Astrocyte (in vitro differentiated cells and primary cell): ENCODE measurements at regions not wholly inside any gene's neighbourhood (a gene's known extent, or its start where the extent isn't known, plus 50 kb on each side); places are given as distances from the start of the nearest gene placed in this dataset.

Experiments
- DNase-seq: peaks from one replicate; pipeline ENCODE4 v3.0.0-alpha.2; 2010; ENCODE audit warnings: low read depth
- FAIRE-seq: peaks from 2 replicates; lab custom pipeline; 2011; peaks lifted over from hg19 to GRCh38; lab: Jason Lieb, UNC
- H2AFZ ChIP-seq: 2 replicates; pipeline ENCODE4 v1.6.0; 2012; ENCODE audit warnings: low read depth, low read length, inconsistent platforms
- H3K27ac ChIP-seq: 2 replicates; pipeline ENCODE4 v1.5.1; 2011; ENCODE audit warnings: low read depth, low read length, inconsistent platforms
- H3K27me3 ChIP-seq: 2 replicates; pipeline ENCODE4 v1.6.0; 2011; ENCODE audit warnings: low read length, inconsistent platforms; ENCODE audit not compliant: insufficient read depth
- H3K36me3 ChIP-seq: 2 replicates; pipeline ENCODE4 v1.5.1; 2011; ENCODE audit warnings: low read length, inconsistent platforms; ENCODE audit not compliant: insufficient read depth
- H3K4me1 ChIP-seq: 2 replicates; pipeline ENCODE4 v1.5.1; 2011; ENCODE audit warnings: low read length, inconsistent platforms; ENCODE audit not compliant: insufficient read depth
- H3K4me2 ChIP-seq: 2 replicates; pipeline ENCODE4 v1.6.0; 2012; ENCODE audit warnings: low read length, inconsistent platforms
- H3K4me3 ChIP-seq: 2 replicates; pipeline ENCODE4 v1.5.1; 2011; ENCODE audit warnings: low read depth, mild to moderate bottlenecking, low read length, inconsistent platforms; ENCODE audit not compliant: insufficient read depth
- H3K79me2 ChIP-seq: 2 replicates; pipeline ENCODE4 v1.6.0; 2012; ENCODE audit warnings: mild to moderate bottlenecking, low read length, inconsistent platforms; ENCODE audit not compliant: insufficient read depth
- H3K9ac ChIP-seq: 2 replicates; pipeline ENCODE4 v1.6.0; 2012; ENCODE audit warnings: mild to moderate bottlenecking, low read length, inconsistent platforms
- H3K9me3 ChIP-seq: 2 replicates; pipeline ENCODE4 v1.5.1; 2012; ENCODE audit warnings: low read depth, mild to moderate bottlenecking, low read length, inconsistent platforms; ENCODE audit not compliant: insufficient read depth
- H4K20me1 ChIP-seq: 2 replicates; pipeline ENCODE4 v1.6.0; 2012; ENCODE audit warnings: low read length, inconsistent platforms; ENCODE audit not compliant: insufficient read depth
- H3K27ac Mint-ChIP-seq: one replicate; pipeline ENCODE4 v1.8.0; 2021; ENCODE audit warnings: mild to moderate bottlenecking, mixed read lengths; ENCODE audit not compliant: unreplicated experiment
- H3K27me3 Mint-ChIP-seq: one replicate; pipeline ENCODE4 v1.8.0; 2021; ENCODE audit warnings: low read depth, mixed read lengths; ENCODE audit not compliant: unreplicated experiment
- H3K36me3 Mint-ChIP-seq: one replicate; pipeline ENCODE4 v1.8.0; 2021; ENCODE audit warnings: low read depth, mixed read lengths; ENCODE audit not compliant: unreplicated experiment
- H3K4me1 Mint-ChIP-seq: one replicate; pipeline ENCODE4 v1.8.0; 2021; ENCODE audit warnings: low read depth, mixed read lengths; ENCODE audit not compliant: unreplicated experiment
- H3K4me3 Mint-ChIP-seq: one replicate; pipeline ENCODE4 v1.8.0; 2021; ENCODE audit warnings: mild to moderate bottlenecking, moderate library complexity, mixed read lengths; ENCODE audit not compliant: unreplicated experiment
- H3K9me3 Mint-ChIP-seq: one replicate; pipeline ENCODE4 v1.8.0; 2021; ENCODE audit warnings: mild to moderate bottlenecking, mixed read lengths; ENCODE audit not compliant: unreplicated experiment
- CTCF ChIP-seq: IDR thresholded peaks from 2 replicates; pipeline ENCODE4 v1.5.1; 2011; ENCODE audit warnings: low read depth, mild to moderate bottlenecking, inconsistent platforms, low read length, moderate library complexity; ENCODE audit not compliant: insufficient read depth
- EZH2 ChIP-seq: IDR thresholded peaks from 2 replicates; pipeline ENCODE4 v1.6.1; 2012; ENCODE audit warnings: mild to moderate bottlenecking, low read length, inconsistent platforms; ENCODE audit not compliant: insufficient read depth

- H3K36me3 Mint-ChIP-seq = no peaks in the 10 kb centered on the region
- H3K27ac Mint-ChIP-seq = no peak overlapping the region
- Histone ChIP-seq H3K4me2 (no peak overlapping the region), H3K79me2 (no peaks in the 10 kb centered on the region), H2AFZ (no peak overlapping the region), H3K9me3 (no peaks in the 10 kb centered on the region), H3K27ac (no peak overlapping the region), H4K20me1 (no peaks in the 10 kb centered on the region), H3K36me3 (no peaks in the 10 kb centered on the region), H3K4me3 (no peak overlapping the region), H3K9ac (no peak overlapping the region), H3K4me1 (no peaks in the 10 kb centered on the region), H3K27me3 (no peaks in the 10 kb centered on the region)
- DNase-seq = no peak
- H3K9me3 Mint-ChIP-seq = peaks cover 2% of the 10 kb centered on the region
- H3K4me3 Mint-ChIP-seq = no peak overlapping the region
- H3K4me1 Mint-ChIP-seq = peaks cover 23% of the 10 kb centered on the region
- TF ChIP-seq EZH2 = no peak
- no peak for TF ChIP-seq CTCF
- H3K27me3 Mint-ChIP-seq = peaks cover 3% of the 10 kb centered on the region
- no peak for FAIRE-seq
These were observed 95.7 kb upstream of the AKT3 start for GRCh38 chr1:243945727-243946126.

GRCh38 chr1:243944429-243945160 lies 94.6 kb upstream of the AKT3 start:
- DNase-seq (peak; percentile 5), FAIRE-seq (no peak)
- Mint-ChIP-seq H3K9me3 (peaks cover 2% of the 10 kb centered on the region), H3K27ac (no peak overlapping the region), H3K27me3 (peaks cover 3% of the 10 kb centered on the region), H3K4me3 (no peak overlapping the region), H3K4me1 (peaks cover 16% of the 10 kb centered on the region), H3K36me3 (no peaks in the 10 kb centered on the region)
- Histone ChIP-seq H4K20me1 (no peaks in the 10 kb centered on the region), H3K36me3 (no peaks in the 10 kb centered on the region), H3K4me3 (no peak overlapping the region), H2AFZ (no peak overlapping the region), H3K79me2 (no peaks in the 10 kb centered on the region), H3K9ac (no peak overlapping the region), H3K9me3 (no peaks in the 10 kb centered on the region), H3K27ac (no peak overlapping the region), H3K27me3 (no peaks in the 10 kb centered on the region), H3K4me2 (no peak overlapping the region), H3K4me1 (no peaks in the 10 kb centered on the region)
- no peak for TF ChIP-seq EZH2
- TF ChIP-seq CTCF = no peak
